ENCODE measurements at regions not wholly inside any gene's neighbourhood (a gene's known extent, or its start where the extent isn't known, plus 50 kb on each side); places are given as distances from the start of the nearest gene placed in this dataset.
A peak's percentile ranks its signal among the peaks of the same experiment; 100 is the strongest.

GRCh38 chr2:194566907-194567660 is 1089.9 kb upstream of the SLC39A10 start:
- TF ChIP-seq, protein P1, sequence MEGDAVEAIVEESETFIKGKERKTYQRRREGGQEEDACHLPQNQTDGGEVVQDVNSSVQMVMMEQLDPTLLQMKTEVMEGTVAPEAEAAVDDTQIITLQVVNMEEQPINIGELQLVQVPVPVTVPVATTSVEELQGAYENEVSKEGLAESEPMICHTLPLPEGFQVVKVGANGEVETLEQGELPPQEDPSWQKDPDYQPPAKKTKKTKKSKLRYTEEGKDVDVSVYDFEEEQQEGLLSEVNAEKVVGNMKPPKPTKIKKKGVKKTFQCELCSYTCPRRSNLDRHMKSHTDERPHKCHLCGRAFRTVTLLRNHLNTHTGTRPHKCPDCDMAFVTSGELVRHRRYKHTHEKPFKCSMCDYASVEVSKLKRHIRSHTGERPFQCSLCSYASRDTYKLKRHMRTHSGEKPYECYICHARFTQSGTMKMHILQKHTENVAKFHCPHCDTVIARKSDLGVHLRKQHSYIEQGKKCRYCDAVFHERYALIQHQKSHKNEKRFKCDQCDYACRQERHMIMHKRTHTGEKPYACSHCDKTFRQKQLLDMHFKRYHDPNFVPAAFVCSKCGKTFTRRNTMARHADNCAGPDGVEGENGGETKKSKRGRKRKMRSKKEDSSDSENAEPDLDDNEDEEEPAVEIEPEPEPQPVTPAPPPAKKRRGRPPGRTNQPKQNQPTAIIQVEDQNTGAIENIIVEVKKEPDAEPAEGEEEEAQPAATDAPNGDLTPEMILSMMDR (conservative IDR thresholded peaks at IDR 0.05; ENCODE audit: low read depth, low read length) = no peak
- H3K4me3 ChIP-seq (ENCODE audit: low read depth, low read length) = no peak overlapping the region
- no peak for DNase-seq (ENCODE audit: low read depth)

DNA sequence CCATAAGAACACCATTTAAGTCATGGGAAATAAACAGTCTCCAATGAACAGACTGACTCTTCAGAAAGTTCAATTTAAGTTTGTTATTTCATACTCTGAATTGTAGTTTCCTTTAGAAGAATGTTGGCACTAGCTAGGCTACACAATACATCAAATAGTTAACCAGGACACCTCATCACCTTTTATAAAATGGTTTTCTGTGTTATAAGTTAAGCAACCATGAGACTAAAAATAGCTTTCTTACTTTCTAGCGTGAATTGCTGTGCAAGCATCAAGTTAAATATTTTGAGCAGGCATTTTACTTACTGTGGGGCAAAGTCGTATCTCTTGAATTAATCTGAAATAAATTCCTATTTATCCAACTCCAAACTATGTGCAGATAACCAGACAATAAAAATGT is 1092.6 kb upstream of the SLC39A10 start:
- no peak overlapping the region for H3K4me3 ChIP-seq (ENCODE audit: low read depth, low read length)
- DNase-seq (ENCODE audit: low read depth) = no peak
- TF ChIP-seq, protein P1 (conservative IDR thresholded peaks at IDR 0.05; ENCODE audit: low read depth, low read length) = no peak

- no peak for DNase-seq (ENCODE audit: low read depth)
- no peak overlapping the region for H3K4me3 ChIP-seq (ENCODE audit: low read depth, low read length)
- TF ChIP-seq, protein P1 (conservative IDR thresholded peaks at IDR 0.05; ENCODE audit: low read depth, low read length) = no peak
Observed at GRCh38 chr2:194562329-194562728, 1094.7 kb upstream of the SLC39A10 start.

DNA sequence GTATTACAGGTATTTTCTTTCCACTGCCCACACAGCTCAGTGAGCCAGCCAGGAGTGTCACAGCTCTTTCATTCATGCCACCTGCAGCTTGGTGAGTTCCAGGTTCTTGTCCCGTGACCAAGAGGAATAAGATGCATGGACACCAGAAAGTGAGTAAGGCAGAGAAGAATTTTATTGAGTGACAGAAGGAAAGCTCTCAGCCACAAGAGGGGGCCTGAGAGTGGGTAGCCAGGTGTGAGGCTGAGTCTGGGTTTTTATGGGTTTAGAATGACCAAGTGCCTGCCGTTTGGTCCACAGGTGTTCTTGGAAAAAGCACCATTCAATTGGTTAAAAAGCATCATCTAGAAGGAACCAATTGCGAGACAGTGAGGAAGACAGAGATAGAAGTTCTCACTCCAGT is 1097.1 kb upstream of the SLC39A10 start:
- H3K4me3 ChIP-seq (ENCODE audit: low read depth, low read length) = no peak overlapping the region
- DNase-seq (ENCODE audit: low read depth) = no peak
- TF ChIP-seq, protein P1 (conservative IDR thresholded peaks at IDR 0.05; ENCODE audit: low read depth, low read length) = peak; percentile 5

- H3K4me3 ChIP-seq (ENCODE audit: low read depth, low read length) = no peak overlapping the region
- DNase-seq (ENCODE audit: low read depth) = no peak
- TF ChIP-seq, protein P1 (conservative IDR thresholded peaks at IDR 0.05; ENCODE audit: low read depth, low read length) = no peak
Observed at GRCh38 chr2:194559523-194559922, 1097.5 kb upstream of the SLC39A10 start.

- H3K4me3 ChIP-seq (ENCODE audit: low read depth, low read length) = no peak overlapping the region
- TF ChIP-seq, protein P1 (conservative IDR thresholded peaks at IDR 0.05; ENCODE audit: low read depth, low read length) = no peak
- DNase-seq (ENCODE audit: low read depth) = no peak
Observed at GRCh38 chr2:194557993-194558392, 1099.0 kb upstream of the SLC39A10 start.

- TF ChIP-seq, protein P1 (conservative IDR thresholded peaks at IDR 0.05; ENCODE audit: low read depth, low read length) = no peak
- no peak overlapping the region for H3K4me3 ChIP-seq (ENCODE audit: low read depth, low read length)
- no peak for DNase-seq (ENCODE audit: low read depth)
Observed at GRCh38 chr2:194556629-194557028, 1100.4 kb upstream of the SLC39A10 start.
